Activated T-helper 17 cell treated with anti-CD3 and anti-CD28 coated beads, Interleukin-2, amount 50 U/mL, for 72 hours (primary cell): ENCODE measurements at regions not wholly inside any gene's neighbourhood (a gene's known extent, or its start where the extent isn't known, plus 50 kb on each side); places are given as distances from the start of the nearest gene placed in this dataset.

Experiments used
- ATAC-seq: fragments of 150-1000 bp; cut with Tn5 transposase; replicated peaks from 2 replicates; pipeline ENCODE4 v1.10.0; 2021; ENCODE audit warnings: mild to moderate bottlenecking, moderate library complexity
- H3K27ac Mint-ChIP-seq: one replicate; pipeline ENCODE4 v1.8.0; 2022; ENCODE audit warnings: mixed read lengths
- H3K27me3 Mint-ChIP-seq: one replicate; pipeline ENCODE4 v1.8.0; 2022; ENCODE audit warnings: mixed read lengths
- H3K36me3 Mint-ChIP-seq: one replicate; pipeline ENCODE4 v1.8.0; 2022; ENCODE audit warnings: low read depth, mild to moderate bottlenecking, mixed read lengths
- H3K4me1 Mint-ChIP-seq: one replicate; pipeline ENCODE4 v1.8.0; 2022; ENCODE audit warnings: mixed read lengths
- H3K4me3 Mint-ChIP-seq: one replicate; pipeline ENCODE4 v1.8.0; 2022; ENCODE audit warnings: mild to moderate bottlenecking, mixed read lengths
- H3K9me3 Mint-ChIP-seq: one replicate; pipeline ENCODE4 v1.8.0; 2022; ENCODE audit warnings: mixed read lengths

DNA sequence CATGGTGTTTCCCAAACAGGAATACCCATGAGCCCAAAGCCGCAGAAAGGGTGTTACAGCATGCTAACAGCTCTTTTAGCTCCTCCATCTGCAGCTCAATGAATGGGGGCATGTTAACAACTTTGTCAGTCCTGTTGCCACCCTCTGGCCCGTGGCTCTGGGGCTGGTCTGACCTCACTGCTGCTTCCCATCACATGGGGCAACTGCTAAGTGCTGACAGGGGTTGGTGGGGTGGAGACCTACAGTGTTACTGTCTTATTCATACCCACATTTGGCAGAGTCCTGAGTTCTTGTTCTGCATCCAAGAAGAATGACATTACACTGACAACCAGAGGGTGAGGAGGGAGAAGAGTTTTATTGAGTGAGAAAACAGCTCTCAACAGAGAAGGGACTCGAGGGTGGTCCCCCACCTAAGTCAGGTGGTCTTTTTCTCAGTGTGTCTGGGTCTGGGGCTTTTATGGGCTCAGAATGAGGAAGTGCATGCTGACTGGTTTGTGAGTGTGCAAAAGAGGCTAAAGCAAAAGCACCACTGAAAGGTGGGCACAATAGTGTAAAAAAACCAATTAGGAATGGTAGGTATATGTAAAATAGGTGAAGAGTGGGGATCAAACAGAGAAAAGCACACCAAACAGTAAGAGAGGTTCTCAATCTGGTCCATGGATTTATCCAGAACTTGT lies 1952.0 kb upstream of the PCDH20 start:
- no peaks in the 10 kb centered on the region for H3K27me3 Mint-ChIP-seq
- no peak overlapping the region for H3K4me3 Mint-ChIP-seq
- no peak overlapping the region for H3K27ac Mint-ChIP-seq
- no peak for ATAC-seq
- H3K36me3 Mint-ChIP-seq = no peaks in the 10 kb centered on the region
- peaks cover 7% of the 10 kb centered on the region for H3K9me3 Mint-ChIP-seq
- no peaks in the 10 kb centered on the region for H3K4me1 Mint-ChIP-seq

DNA sequence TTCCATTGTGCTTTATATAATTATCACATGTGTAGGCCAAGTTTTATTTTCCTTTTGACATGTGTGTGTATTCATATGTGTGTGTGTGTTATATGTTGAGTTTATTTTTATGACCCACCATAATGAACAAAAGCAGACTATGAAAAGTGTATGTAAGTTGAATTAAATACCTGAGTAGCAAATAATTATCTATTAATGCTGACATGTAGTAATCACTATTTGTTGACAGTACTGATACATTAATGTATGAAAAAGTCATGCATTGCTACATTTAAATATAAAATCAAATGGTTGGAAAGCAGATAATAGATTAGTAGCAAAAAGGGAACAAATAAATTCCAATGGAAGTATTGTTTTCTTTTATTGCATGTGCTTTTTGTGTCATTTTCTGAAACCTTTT lies 1948.5 kb upstream of the PCDH20 start:
- no peak for ATAC-seq
- H3K27ac Mint-ChIP-seq = no peak overlapping the region
- H3K9me3 Mint-ChIP-seq = peaks cover 7% of the 10 kb centered on the region
- no peaks in the 10 kb centered on the region for H3K36me3 Mint-ChIP-seq
- H3K4me1 Mint-ChIP-seq = no peaks in the 10 kb centered on the region
- no peaks in the 10 kb centered on the region for H3K27me3 Mint-ChIP-seq
- no peak overlapping the region for H3K4me3 Mint-ChIP-seq

DNA sequence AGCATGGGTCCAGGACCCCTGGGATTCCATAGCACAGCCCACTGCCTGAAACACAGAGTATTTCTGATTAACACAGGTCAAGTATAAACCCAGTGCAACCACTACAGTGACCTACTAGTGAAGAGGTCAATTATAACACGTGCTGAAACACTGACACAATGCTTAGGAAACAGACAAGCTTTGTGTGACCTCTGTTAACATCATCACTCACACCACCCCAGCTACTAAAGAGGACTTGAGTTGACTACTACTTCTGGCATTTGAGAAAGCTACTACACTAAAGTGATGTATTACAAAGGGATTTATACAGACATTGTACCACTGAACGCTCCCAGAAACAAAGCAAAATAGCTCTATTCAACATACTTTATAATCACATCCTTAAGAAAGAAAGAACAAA lies 1935.9 kb upstream of the PCDH20 start:
- Mint-ChIP-seq H3K9me3 (peaks cover 10% of the 10 kb centered on the region), H3K27ac (no peak overlapping the region), H3K4me1 (no peaks in the 10 kb centered on the region), H3K36me3 (no peaks in the 10 kb centered on the region), H3K27me3 (no peaks in the 10 kb centered on the region), H3K4me3 (no peak overlapping the region)
- no peak for ATAC-seq

DNA sequence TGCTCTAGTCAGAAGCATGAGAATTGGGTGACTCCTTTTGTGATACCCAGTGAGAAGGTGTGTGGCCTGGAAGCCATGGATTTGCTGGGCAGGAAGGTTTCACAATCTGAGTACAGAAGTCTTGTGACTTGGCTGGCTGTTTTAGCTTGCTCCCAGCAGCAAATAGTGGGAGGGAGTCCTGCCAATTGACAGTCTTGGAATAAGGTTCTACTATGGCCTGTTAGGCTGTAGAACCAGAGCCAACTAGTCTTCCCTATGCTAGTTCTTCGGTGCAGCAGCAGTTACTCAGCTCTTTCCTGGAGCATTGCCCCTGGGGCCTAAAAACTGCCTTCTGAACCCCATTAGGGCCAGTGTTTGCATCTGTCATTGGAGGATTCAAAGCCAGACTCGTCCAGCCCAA lies 1935.4 kb upstream of the PCDH20 start:
- no peak for ATAC-seq
- peaks cover 11% of the 10 kb centered on the region for H3K9me3 Mint-ChIP-seq
- no peaks in the 10 kb centered on the region for H3K27me3 Mint-ChIP-seq
- no peaks in the 10 kb centered on the region for H3K4me1 Mint-ChIP-seq
- no peaks in the 10 kb centered on the region for H3K36me3 Mint-ChIP-seq
- H3K4me3 Mint-ChIP-seq = no peak overlapping the region
- H3K27ac Mint-ChIP-seq = no peak overlapping the region

DNA sequence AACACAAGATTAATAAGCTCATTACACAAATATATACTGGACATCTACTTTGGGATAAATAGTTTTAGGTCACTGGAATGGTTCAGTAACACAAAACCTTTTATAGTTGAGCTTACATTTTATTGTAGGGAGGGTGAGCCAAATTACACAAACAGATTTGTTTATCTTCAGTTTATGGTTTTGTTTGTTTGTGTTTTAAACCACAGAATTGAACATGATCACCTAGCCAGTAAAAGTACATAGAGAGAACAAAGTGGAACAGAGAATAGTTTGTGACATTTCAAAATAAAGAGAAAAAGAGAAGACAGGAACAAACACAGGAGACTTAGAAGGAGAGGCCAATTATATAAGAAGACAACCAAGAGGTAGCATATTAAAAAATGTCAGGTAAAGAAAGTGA lies 1930.2 kb upstream of the PCDH20 start:
- Mint-ChIP-seq H3K36me3 (no peaks in the 10 kb centered on the region), H3K27me3 (no peaks in the 10 kb centered on the region), H3K4me1 (no peaks in the 10 kb centered on the region), H3K4me3 (no peak overlapping the region), H3K9me3 (peaks cover 10% of the 10 kb centered on the region), H3K27ac (no peak overlapping the region)
- ATAC-seq = no peak

DNA sequence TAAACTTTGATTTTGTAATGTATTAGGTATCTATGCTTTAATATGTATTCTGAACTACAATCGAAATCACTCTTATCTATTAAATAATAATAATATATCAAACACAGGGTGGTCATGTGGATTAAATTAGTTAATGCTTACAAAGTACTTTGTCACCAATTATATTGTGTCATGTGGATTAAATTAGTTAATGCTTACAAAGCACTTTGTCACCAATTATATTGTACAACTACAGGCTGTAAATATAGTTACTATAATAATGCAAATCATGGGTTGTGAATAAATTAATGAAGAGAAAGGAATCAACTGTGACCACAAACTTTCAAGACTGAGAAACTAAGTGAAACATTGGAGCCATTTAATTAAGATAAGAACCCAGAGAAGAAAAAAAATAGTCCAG lies 1929.1 kb upstream of the PCDH20 start:
- Mint-ChIP-seq H3K4me1 (no peaks in the 10 kb centered on the region), H3K4me3 (no peak overlapping the region), H3K27ac (no peak overlapping the region), H3K36me3 (no peaks in the 10 kb centered on the region), H3K27me3 (no peaks in the 10 kb centered on the region), H3K9me3 (peaks cover 10% of the 10 kb centered on the region)
- ATAC-seq = no peak

DNA sequence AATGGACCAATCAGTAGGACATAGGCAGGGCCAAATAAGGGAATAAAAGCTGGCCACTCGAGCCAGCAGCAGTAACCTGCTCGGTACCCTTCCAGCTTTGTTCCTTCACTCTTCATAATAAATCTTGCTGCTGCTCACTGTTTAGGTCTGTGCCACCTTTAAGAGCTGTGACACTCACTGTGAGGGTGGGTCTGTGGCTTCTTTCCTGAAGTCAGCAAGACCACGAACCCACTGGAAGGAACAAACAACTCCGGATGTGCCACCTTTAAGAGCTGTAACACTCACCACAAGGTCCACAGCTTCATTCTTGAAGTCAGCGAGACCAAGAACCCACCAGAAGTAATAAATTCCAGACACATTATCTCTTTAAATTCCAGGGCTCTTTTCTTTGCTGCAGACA lies 1922.3 kb upstream of the PCDH20 start:
- Mint-ChIP-seq H3K27me3 (no peaks in the 10 kb centered on the region), H3K27ac (no peak overlapping the region), H3K9me3 (peaks cover 22% of the 10 kb centered on the region), H3K4me1 (no peaks in the 10 kb centered on the region), H3K36me3 (no peaks in the 10 kb centered on the region), H3K4me3 (no peak overlapping the region)
- no peak for ATAC-seq

DNA sequence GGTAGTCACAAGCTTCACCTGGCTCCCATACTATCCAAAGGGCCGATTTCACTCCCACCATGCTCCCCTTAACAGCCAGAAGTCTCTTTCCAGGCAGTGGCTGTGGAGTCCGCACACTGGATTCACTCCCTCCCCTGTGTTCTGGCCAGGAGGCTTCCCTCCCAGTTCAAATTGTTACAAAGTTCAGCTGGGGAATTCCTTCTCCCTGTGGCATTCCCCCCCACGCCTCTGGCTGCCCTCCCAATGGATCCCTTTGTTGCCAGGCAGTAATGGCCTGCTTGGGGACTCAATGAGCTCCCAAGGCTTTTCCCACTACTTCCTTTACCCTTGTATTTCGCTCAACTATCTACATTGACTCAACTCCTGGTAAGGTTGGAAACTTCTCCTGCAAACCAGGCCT lies 1921.4 kb upstream of the PCDH20 start:
- Mint-ChIP-seq H3K27ac (no peak overlapping the region), H3K36me3 (no peaks in the 10 kb centered on the region), H3K4me1 (no peaks in the 10 kb centered on the region), H3K9me3 (peaks cover 26% of the 10 kb centered on the region), H3K27me3 (no peaks in the 10 kb centered on the region), H3K4me3 (no peak overlapping the region)
- ATAC-seq = no peak

DNA sequence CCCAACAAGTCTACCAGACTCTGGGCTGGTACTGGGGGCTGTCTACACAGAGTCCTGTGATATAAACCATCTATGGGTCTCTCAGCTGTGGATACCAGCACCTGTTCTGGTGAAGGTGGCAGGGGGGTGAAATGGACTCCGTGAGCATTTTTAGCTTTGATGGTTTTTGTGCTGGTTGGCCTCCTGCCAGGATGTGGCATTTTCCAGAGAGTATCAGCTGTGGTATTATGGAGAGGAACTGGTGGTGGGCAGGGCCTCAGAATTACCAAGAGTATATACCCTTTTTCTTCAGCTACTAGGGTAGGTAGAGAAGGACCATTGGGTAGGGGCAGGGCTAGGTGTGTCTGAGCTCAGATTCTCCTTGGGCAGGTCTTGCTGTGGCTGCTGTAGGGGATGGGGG lies 1920.9 kb upstream of the PCDH20 start:
- Mint-ChIP-seq H3K36me3 (no peaks in the 10 kb centered on the region), H3K4me1 (no peaks in the 10 kb centered on the region), H3K27ac (no peak overlapping the region), H3K9me3 (peaks cover 26% of the 10 kb centered on the region), H3K4me3 (no peak overlapping the region), H3K27me3 (no peaks in the 10 kb centered on the region)
- no peak for ATAC-seq

DNA sequence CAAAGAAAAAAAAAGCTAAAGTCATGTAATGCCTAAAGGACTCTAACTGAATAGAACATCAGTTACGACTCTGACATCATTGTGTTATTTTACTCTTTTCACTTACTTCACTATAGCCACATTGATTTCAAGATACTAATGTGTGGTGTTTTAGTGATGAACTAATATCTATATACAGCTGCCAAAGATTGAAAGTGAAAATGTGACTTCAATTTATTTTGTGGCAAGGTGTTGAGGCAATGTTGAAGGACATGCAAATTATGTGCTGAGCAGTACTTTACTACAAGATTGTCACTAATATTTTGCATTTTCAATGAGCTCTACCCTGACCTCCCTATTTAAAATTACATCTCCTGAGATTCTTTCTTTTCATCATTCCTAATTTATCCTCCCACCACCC lies 1911.9 kb upstream of the PCDH20 start:
- Mint-ChIP-seq H3K36me3 (no peaks in the 10 kb centered on the region), H3K27me3 (no peaks in the 10 kb centered on the region), H3K27ac (no peak overlapping the region), H3K9me3 (peaks cover 13% of the 10 kb centered on the region), H3K4me1 (no peaks in the 10 kb centered on the region), H3K4me3 (no peak overlapping the region)
- ATAC-seq = no peak

DNA sequence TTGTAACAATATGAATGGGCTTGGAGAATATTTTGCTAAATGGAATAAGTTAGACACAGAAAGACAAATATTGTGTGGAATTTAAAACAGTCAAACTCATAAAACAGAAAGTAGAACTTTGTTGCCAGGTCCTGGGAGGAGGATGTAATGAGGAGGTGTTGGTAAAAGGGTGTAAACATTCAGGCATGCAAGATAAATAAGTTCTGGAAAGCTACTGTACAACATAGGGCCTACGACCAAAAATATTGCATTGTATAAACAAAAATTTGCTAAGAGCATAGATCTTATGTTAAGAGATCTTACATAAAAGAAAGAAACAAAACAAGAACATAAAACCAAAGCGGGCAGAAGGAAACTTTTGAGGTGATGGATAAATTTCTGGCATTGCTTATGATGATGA lies 1907.8 kb upstream of the PCDH20 start:
- Mint-ChIP-seq H3K27me3 (no peaks in the 10 kb centered on the region), H3K27ac (no peak overlapping the region)
- no peak for ATAC-seq

DNA sequence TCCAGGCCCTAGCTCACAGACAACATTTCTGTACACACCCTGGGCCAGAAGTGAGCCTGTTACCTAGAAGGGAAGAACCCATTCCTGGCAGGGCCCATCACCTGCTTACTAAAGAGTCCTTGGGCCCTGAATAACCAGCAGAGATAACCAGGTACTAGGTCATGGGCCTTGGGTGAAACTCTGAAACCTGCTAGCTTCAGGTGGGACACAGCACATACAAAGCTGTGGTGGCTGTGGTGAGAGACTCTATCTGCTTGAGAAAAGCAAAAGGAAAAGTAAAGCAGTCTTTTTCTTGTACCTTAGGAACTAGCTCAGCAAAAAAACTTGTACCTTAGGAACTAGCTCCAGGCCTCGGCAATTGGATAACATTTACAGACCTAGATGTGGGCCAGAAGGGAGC lies 1895.9 kb upstream of the PCDH20 start:
- Mint-ChIP-seq H3K27me3 (no peaks in the 10 kb centered on the region), H3K4me1 (no peaks in the 10 kb centered on the region), H3K27ac (no peak overlapping the region), H3K4me3 (no peak overlapping the region), H3K9me3 (peaks cover 17% of the 10 kb centered on the region), H3K36me3 (no peaks in the 10 kb centered on the region)
- ATAC-seq = no peak

More for the DNA sequence above, 1907.8 kb upstream of the PCDH20 start:
- Mint-ChIP-seq H3K4me1 (no peaks in the 10 kb centered on the region), H3K36me3 (no peaks in the 10 kb centered on the region), H3K4me3 (no peak overlapping the region), H3K9me3 (peaks cover 4% of the 10 kb centered on the region)

DNA sequence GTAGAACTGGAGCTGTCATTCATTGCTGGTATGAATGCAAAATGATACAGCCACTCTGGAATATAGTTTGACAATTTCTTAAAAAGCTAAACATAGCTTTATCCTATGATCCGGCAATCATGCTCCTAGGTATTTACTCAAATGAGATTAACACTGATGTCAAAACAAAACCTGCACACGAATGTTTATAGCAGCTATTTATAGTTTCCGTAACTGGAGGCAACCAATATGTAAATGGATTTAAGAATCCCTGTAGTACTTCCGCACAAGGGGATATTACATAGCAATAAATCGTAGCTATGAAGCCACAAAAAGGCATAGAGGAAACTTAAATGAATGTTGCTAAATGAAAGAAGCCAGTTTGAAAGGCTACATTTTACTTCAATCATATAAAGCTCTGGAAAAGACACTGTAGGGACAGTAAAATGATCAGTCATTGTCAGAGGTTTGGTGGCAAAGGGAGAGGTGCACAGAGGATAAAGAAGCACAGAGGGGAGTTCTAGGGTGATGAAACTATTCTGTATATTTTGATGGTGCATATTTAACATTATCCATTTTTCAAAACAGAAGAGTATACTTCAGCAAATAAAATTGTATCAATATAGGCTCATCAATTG lies 1893.0 kb upstream of the PCDH20 start:
- ATAC-seq = no peak
- Mint-ChIP-seq H3K36me3 (no peaks in the 10 kb centered on the region), H3K27me3 (no peaks in the 10 kb centered on the region), H3K27ac (no peak overlapping the region), H3K9me3 (peaks cover 12% of the 10 kb centered on the region), H3K4me3 (no peak overlapping the region), H3K4me1 (no peaks in the 10 kb centered on the region)

DNA sequence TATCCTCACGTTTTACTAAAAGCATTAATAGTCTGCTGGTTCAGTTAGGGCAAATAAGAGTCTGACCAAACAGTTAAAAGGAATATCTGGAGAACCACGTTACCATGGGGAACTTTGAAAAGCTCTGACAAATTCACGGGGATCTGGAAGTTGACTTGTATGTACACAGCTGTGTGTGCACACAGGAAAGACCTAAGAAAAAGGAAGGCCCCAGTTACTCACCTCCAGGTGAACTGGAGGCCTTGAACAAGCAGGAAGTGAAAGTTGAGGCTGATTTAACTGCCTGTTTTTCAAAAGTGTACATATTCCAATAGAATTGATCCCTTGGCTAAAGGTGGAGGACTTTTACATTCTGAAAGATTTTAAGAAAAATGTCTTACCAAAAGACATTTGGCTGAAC lies 1891.6 kb upstream of the PCDH20 start:
- H3K27me3 Mint-ChIP-seq = no peaks in the 10 kb centered on the region
- no peak overlapping the region for H3K27ac Mint-ChIP-seq
- no peaks in the 10 kb centered on the region for H3K4me1 Mint-ChIP-seq
- no peak overlapping the region for H3K4me3 Mint-ChIP-seq
- no peak for ATAC-seq
- no peaks in the 10 kb centered on the region for H3K36me3 Mint-ChIP-seq
- peaks cover 6% of the 10 kb centered on the region for H3K9me3 Mint-ChIP-seq

DNA sequence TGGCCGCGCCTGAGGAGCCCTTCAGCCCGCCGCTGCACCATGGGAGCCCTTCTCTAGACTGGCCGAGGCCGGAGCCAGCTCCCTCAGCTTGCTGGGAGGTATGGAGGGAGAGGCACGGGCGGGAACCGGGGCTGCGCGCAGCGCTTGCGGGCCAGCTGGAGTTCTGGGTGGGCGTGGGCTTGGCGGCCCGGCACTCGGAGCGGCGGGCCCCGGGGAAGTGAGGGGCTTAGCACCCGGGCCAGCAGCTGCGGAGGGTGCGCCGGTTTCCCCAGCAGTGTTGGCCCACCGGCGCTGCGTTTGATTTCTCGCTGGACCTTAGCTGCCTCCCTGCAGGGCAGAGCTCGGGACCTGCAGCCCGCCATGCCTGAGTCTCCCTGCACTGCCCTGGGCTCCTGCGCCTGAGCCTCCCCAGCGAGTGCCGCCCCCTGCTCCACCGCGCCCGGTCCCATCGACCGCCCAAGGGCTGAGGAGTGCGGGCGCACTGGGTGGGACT lies 1890.0 kb upstream of the PCDH20 start:
- Mint-ChIP-seq H3K36me3 (no peaks in the 10 kb centered on the region), H3K27ac (no peak overlapping the region), H3K9me3 (peaks cover 4% of the 10 kb centered on the region), H3K4me3 (no peak overlapping the region), H3K27me3 (no peaks in the 10 kb centered on the region), H3K4me1 (no peaks in the 10 kb centered on the region)
- no peak for ATAC-seq
